Neuron (in vitro differentiated cells): ENCODE measurements at regions not wholly inside any gene's neighbourhood (a gene's known extent, or its start where the extent isn't known, plus 50 kb on each side); places are given as distances from the start of the nearest gene placed in this dataset.
"Not testable (repeated sequence)": the region's sequence is repeated elsewhere in the genome, so short reads cannot be mapped to it uniquely, and the experiment has no call there.

ENCODE experiments used
- H2AFZ ChIP-seq: one replicate; pipeline ENCODE4 v1.6.1; 2013; ENCODE audit warnings: low read depth, mild to moderate bottlenecking, inconsistent platforms, low read length, moderate library complexity
- H3K27me3 ChIP-seq: one replicate; pipeline ENCODE4 v1.6.1; 2013; ENCODE audit warnings: low read length; ENCODE audit not compliant: insufficient read depth
- H3K36me3 ChIP-seq: one replicate; pipeline ENCODE4 v1.6.1; 2013; ENCODE audit warnings: low read length; ENCODE audit not compliant: insufficient read depth
- H3K4me1 ChIP-seq: one replicate; pipeline ENCODE4 v1.6.1; 2013; ENCODE audit warnings: low read length; ENCODE audit not compliant: insufficient read depth
- H3K4me3 ChIP-seq: 2 replicates; pipeline ENCODE4 v1.5.1; 2013; ENCODE audit warnings: mild to moderate bottlenecking, low read length, moderate library complexity
- H3K9me3 ChIP-seq: one replicate; pipeline ENCODE4 v1.6.1; 2013; ENCODE audit warnings: low read length

GRCh38 chr3:19825193-19825592 is 108.8 kb downstream of the EFHB start:
- Histone ChIP-seq H3K4me1 (no peaks in the 10 kb centered on the region), H3K36me3 (no peaks in the 10 kb centered on the region), H2AFZ (no peak overlapping the region), H3K27me3 (no peaks in the 10 kb centered on the region), H3K4me3 (no peak overlapping the region), H3K9me3 (no peaks in the 10 kb centered on the region)

DNA sequence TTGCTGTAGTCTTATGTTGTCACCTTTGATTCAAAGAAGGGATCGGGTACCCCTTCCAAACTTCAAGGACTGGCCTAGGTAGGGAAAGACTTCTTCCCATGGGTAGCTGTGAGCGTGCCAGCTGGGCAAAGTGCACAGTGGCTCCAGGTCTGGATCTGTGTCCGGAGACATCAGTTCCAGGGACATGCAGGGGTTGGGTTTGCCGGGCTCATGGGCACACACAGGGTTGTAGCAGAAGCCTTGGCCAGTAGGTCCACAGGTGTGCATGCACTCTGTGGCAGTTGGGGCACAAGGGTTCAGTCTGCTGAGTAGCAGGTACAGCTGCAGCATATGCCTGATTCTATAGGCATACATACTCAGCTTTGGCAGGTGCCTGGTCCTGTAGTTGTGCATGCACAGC is 111.2 kb downstream of the EFHB start:
- Histone ChIP-seq H3K9me3 (no peaks in the 10 kb centered on the region), H3K36me3 (no peaks in the 10 kb centered on the region), H3K4me1 (no peaks in the 10 kb centered on the region)

DNA sequence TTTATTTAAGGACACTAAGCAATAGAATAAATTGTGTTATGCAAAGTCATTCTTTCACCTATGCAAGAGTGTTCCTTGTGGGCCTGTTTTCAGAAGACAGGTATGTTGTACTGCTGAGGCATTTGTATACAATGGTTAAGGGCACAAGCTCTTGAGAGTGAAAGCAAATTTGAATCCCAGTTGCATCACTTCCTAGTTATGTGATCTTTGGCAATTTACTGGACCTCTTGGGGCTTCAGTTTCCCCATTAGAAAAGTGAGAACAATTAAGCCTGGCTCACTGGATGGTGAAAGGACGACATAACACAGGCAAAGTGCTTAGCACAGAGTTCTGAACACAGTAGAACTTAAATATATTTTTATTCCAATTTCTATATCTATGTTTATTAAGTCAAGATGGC is 117.4 kb downstream of the EFHB start:
- no peaks in the 10 kb centered on the region for H3K4me1 ChIP-seq
- no peak overlapping the region for H2AFZ ChIP-seq
- H3K27me3 ChIP-seq = no peaks in the 10 kb centered on the region
- no peak overlapping the region for H3K4me3 ChIP-seq
- H3K9me3 ChIP-seq = no peaks in the 10 kb centered on the region
- H3K36me3 ChIP-seq = no peaks in the 10 kb centered on the region

More for the DNA sequence above, 111.2 kb downstream of the EFHB start:
- no peak overlapping the region for H2AFZ ChIP-seq
- no peaks in the 10 kb centered on the region for H3K27me3 ChIP-seq
- no peak overlapping the region for H3K4me3 ChIP-seq

DNA sequence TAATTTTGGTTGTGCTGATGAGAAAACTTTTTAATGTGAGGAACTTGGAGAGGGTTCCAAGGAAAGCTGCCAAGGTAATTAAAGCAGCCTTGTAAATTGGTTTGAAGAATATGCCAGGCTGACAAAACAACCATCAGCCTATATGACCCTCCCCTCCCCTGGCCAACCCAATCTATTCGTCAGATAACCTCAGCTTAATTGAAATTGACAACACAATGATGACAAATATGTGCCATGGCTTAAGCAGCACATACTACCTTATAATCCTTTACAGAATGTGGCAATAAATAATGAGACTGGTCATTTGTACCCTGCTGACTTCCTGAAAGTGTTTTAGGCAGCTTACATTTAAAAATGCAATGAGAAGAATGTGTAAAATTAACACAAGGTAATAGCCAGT is 118.2 kb downstream of the EFHB start:
- Histone ChIP-seq H3K27me3 (no peaks in the 10 kb centered on the region), H2AFZ (no peak overlapping the region), H3K9me3 (no peaks in the 10 kb centered on the region), H3K36me3 (no peaks in the 10 kb centered on the region), H3K4me3 (no peak overlapping the region), H3K4me1 (no peaks in the 10 kb centered on the region)

- not testable (repeated sequence) for H3K4me3 ChIP-seq, H3K9me3 ChIP-seq, H3K4me1 ChIP-seq, H2AFZ ChIP-seq, H3K36me3 ChIP-seq, H3K27me3 ChIP-seq
Observed at GRCh38 chr3:19813743-19814142, 120.3 kb downstream of the EFHB start.

GRCh38 chr3:19811689-19812088 is 122.3 kb downstream of the EFHB start:
- H3K4me3 ChIP-seq = no peak overlapping the region
- no peaks in the 10 kb centered on the region for H3K27me3 ChIP-seq
- H3K36me3 ChIP-seq = no peaks in the 10 kb centered on the region
- no peaks in the 10 kb centered on the region for H3K9me3 ChIP-seq
- no peaks in the 10 kb centered on the region for H3K4me1 ChIP-seq
- H2AFZ ChIP-seq = no peak overlapping the region

- H3K36me3 ChIP-seq = no peaks in the 10 kb centered on the region
- no peaks in the 10 kb centered on the region for H3K4me1 ChIP-seq
- no peak overlapping the region for H2AFZ ChIP-seq
- H3K27me3 ChIP-seq = no peaks in the 10 kb centered on the region
- H3K4me3 ChIP-seq = no peak overlapping the region
- H3K9me3 ChIP-seq = no peaks in the 10 kb centered on the region
Observed at GRCh38 chr3:19808834-19809233, 125.2 kb downstream of the EFHB start.

DNA sequence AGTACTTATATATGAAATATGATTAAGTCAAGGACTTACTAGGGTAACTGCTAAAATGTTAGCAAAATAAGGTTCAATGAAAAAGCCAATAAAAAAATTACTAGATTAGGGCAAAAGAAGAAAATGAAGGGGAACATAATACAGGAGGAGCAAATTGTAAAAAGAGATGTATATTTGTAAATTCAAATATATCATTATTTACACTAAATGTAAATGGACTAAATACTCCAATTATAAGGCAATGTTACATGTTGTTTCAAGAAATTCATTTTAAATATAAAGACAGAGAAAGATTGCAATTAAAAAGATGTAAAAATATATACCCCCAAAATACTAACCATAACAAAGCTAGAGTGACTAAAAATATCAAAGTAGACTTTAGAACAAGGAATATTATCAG is 134.1 kb downstream of the EFHB start:
- no peaks in the 10 kb centered on the region for H3K36me3 ChIP-seq
- H3K4me3 ChIP-seq = no peak overlapping the region
- no peaks in the 10 kb centered on the region for H3K4me1 ChIP-seq
- H3K9me3 ChIP-seq = no peaks in the 10 kb centered on the region
- H2AFZ ChIP-seq = no peak overlapping the region
- no peaks in the 10 kb centered on the region for H3K27me3 ChIP-seq

GRCh38 chr3:19799115-19799514 is 134.9 kb downstream of the EFHB start:
- H2AFZ ChIP-seq = no peak overlapping the region

GRCh38 chr3:19798324-19798723 is 135.7 kb downstream of the EFHB start:
- no peak overlapping the region for H3K4me3 ChIP-seq
- no peaks in the 10 kb centered on the region for H3K9me3 ChIP-seq
- H3K36me3 ChIP-seq = no peaks in the 10 kb centered on the region
- no peaks in the 10 kb centered on the region for H3K4me1 ChIP-seq
- no peaks in the 10 kb centered on the region for H3K27me3 ChIP-seq
- H2AFZ ChIP-seq = no peak overlapping the region

More at GRCh38 chr3:19799115-19799514, 134.9 kb downstream of the EFHB start:
- H3K27me3 ChIP-seq = no peaks in the 10 kb centered on the region
- no peaks in the 10 kb centered on the region for H3K36me3 ChIP-seq
- no peaks in the 10 kb centered on the region for H3K4me1 ChIP-seq
- H3K9me3 ChIP-seq = no peaks in the 10 kb centered on the region
- H3K4me3 ChIP-seq = no peak overlapping the region

DNA sequence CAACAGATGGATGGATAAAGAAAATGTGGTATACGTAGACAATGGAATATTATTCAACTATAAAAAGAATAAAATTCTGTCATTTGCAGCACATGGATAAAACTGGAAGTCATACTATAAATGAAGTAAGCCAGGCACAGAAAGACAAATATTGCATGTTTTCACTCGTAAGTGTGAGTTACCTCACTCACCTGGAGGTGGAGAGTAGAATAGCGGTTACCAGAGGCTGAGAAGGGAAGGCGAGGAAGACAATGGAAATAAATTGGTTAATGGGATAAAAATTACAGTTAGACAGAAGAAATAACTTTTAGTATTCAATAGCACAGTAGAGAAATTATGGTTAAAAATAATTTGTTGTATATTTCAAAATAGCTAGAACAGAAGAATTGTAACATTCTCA is 141.6 kb downstream of the EFHB start:
- no peaks in the 10 kb centered on the region for H3K36me3 ChIP-seq
- H3K4me3 ChIP-seq = no peak overlapping the region
- no peaks in the 10 kb centered on the region for H3K27me3 ChIP-seq

GRCh38 chr3:19775765-19776164 is 158.3 kb downstream of the EFHB start:
- no peaks in the 10 kb centered on the region for H3K36me3 ChIP-seq
- peaks cover 2% of the 10 kb centered on the region for H3K4me1 ChIP-seq
- H3K9me3 ChIP-seq = no peaks in the 10 kb centered on the region
- H3K4me3 ChIP-seq = no peak overlapping the region
- peak overlapping the region; percentile 26 for H2AFZ ChIP-seq
- H3K27me3 ChIP-seq = no peaks in the 10 kb centered on the region

More for the DNA sequence above, 141.6 kb downstream of the EFHB start:
- Histone ChIP-seq H2AFZ (no peak overlapping the region), H3K9me3 (no peaks in the 10 kb centered on the region), H3K4me1 (no peaks in the 10 kb centered on the region)

DNA sequence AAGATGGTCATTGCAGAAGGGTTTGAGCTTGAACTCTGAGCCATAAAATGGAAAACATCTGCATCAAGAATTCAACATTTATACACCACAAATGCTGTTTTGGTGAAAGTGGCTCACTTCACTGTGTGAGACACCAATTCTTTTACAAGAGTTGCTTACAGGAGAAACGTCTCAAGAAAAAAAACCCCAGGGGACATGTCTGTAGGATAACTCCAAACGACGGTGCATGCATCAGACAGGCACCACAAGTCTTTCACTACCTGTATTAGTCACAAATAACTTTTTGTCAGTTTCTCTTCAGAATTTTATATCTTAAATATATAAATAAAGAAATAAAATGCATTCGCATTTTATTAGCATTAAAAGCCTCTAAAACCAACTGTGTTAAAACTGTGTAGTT is 164.3 kb downstream of the EFHB start:
- Histone ChIP-seq H3K4me1 (no peaks in the 10 kb centered on the region), H3K36me3 (no peaks in the 10 kb centered on the region), H3K9me3 (no peaks in the 10 kb centered on the region), H3K27me3 (no peaks in the 10 kb centered on the region), H2AFZ (no peak overlapping the region), H3K4me3 (no peak overlapping the region)

GRCh38 chr3:19765954-19766353 is 168.1 kb downstream of the EFHB start:
- H2AFZ ChIP-seq = no peak overlapping the region
- no peaks in the 10 kb centered on the region for H3K4me1 ChIP-seq
- H3K27me3 ChIP-seq = no peaks in the 10 kb centered on the region
- no peak overlapping the region for H3K4me3 ChIP-seq
- no peaks in the 10 kb centered on the region for H3K9me3 ChIP-seq
- H3K36me3 ChIP-seq = no peaks in the 10 kb centered on the region
